Parathyroid adenoma (tissue), 2 donors: ENCODE measurements at regions not wholly inside any gene's neighbourhood (a gene's known extent, or its start where the extent isn't known, plus 50 kb on each side); places are given as distances from the start of the nearest gene placed in this dataset.

Experiments
- H2AFZ ChIP-seq: fragments of 300-600 bp; sonication (generic); one replicate; pipeline ENCODE4 v1.7.0; 2017; ENCODE audit warnings: antibody characterized with exemption, mild to moderate bottlenecking
- H3K27ac ChIP-seq: fragments of 300-600 bp; sonication (generic); one replicate; pipeline ENCODE4 v1.7.0; 2017
- H3K27me3 ChIP-seq: fragments of 300-600 bp; sonication (generic); one replicate; pipeline ENCODE4 v1.7.0; 2017; ENCODE audit warnings: low read length; ENCODE audit not compliant: control insufficient read depth, insufficient read depth
- H3K36me3 ChIP-seq: fragments of 300-600 bp; sonication (generic); one replicate; pipeline ENCODE4 v1.7.0; 2017; ENCODE audit warnings: low read length; ENCODE audit not compliant: control insufficient read depth, insufficient read depth
- H3K4me1 ChIP-seq: fragments of 300-600 bp; sonication (generic); one replicate; pipeline ENCODE4 v1.7.0; 2017; ENCODE audit warnings: control low read depth
- H3K4me2 ChIP-seq: fragments of 300-600 bp; sonication (generic); one replicate; pipeline ENCODE4 v1.7.0; 2017; ENCODE audit warnings: low read length
- H3K4me3 ChIP-seq: fragments of 300-600 bp; sonication (generic); one replicate; pipeline ENCODE4 v1.7.0; 2017; ENCODE audit warnings: low read depth, low read length
- H3K79me2 ChIP-seq: fragments of 300-600 bp; sonication (generic); one replicate; pipeline ENCODE4 v1.7.0; 2017; ENCODE audit warnings: control low read depth
- H3K9ac ChIP-seq: fragments of 300-600 bp; sonication (generic); one replicate; pipeline ENCODE4 v1.7.0; 2017; ENCODE audit warnings: mild to moderate bottlenecking
- H3K9me3 ChIP-seq: fragments of 300-600 bp; sonication (generic); one replicate; pipeline ENCODE4 v1.7.0; 2017; ENCODE audit warnings: low read length; ENCODE audit not compliant: control insufficient read depth
- CTCF ChIP-seq: fragments of 300-600 bp; sonication (generic); IDR thresholded peaks from one replicate; pipeline ENCODE4 v1.7.0; 2017; ENCODE audit warnings: antibody characterized with exemption, mild to moderate bottlenecking
- donor health status: primary hyperparathyroidism.

GRCh38 chr15:38624244-38625205 lies 59.9 kb upstream of the RASGRP1 start:
- H3K9me3 ChIP-seq, result no peaks in the 10 kb centered on the region
- no peaks in the 10 kb centered on the region for H3K4me1 ChIP-seq
- H3K4me3 ChIP-seq, result no peak overlapping the region
- no peak overlapping the region for H3K9ac ChIP-seq
- no peak overlapping the region for H3K27ac ChIP-seq
- H2AFZ ChIP-seq, result no peak overlapping the region
- H3K36me3 ChIP-seq, result no peaks in the 10 kb centered on the region
- H3K4me2 ChIP-seq, result no peak overlapping the region
- no peaks in the 10 kb centered on the region for H3K27me3 ChIP-seq
- TF ChIP-seq CTCF, result no peak
- H3K79me2 ChIP-seq, result no peaks in the 10 kb centered on the region

GRCh38 chr15:38625886-38626285 lies 61.3 kb upstream of the RASGRP1 start:
- H2AFZ ChIP-seq, result no peak overlapping the region
- H3K27ac ChIP-seq, result no peak overlapping the region
- no peak overlapping the region for H3K4me3 ChIP-seq
- no peaks in the 10 kb centered on the region for H3K4me1 ChIP-seq
- no peak for TF ChIP-seq CTCF
- no peak overlapping the region for H3K4me2 ChIP-seq
- no peaks in the 10 kb centered on the region for H3K36me3 ChIP-seq
- no peaks in the 10 kb centered on the region for H3K27me3 ChIP-seq
- H3K79me2 ChIP-seq, result no peaks in the 10 kb centered on the region
- no peak overlapping the region for H3K9ac ChIP-seq
- H3K9me3 ChIP-seq, result no peaks in the 10 kb centered on the region

- Histone ChIP-seq H3K79me2 (no peaks in the 10 kb centered on the region), H3K9me3 (no peaks in the 10 kb centered on the region), H3K36me3 (no peaks in the 10 kb centered on the region), H3K4me1 (no peaks in the 10 kb centered on the region), H3K27ac (no peak overlapping the region), H3K27me3 (no peaks in the 10 kb centered on the region), H3K4me2 (no peak overlapping the region), H2AFZ (no peak overlapping the region), H3K9ac (no peak overlapping the region), H3K4me3 (no peak overlapping the region)
- no peak for TF ChIP-seq CTCF
Observed at GRCh38 chr15:38626443-38627050, 61.9 kb upstream of the RASGRP1 start.

- Histone ChIP-seq H3K9ac (no peak overlapping the region), H3K4me1 (no peaks in the 10 kb centered on the region), H3K27me3 (no peaks in the 10 kb centered on the region), H3K9me3 (no peaks in the 10 kb centered on the region), H3K4me3 (no peak overlapping the region), H3K79me2 (no peaks in the 10 kb centered on the region), H2AFZ (no peak overlapping the region), H3K36me3 (no peaks in the 10 kb centered on the region), H3K27ac (no peak overlapping the region), H3K4me2 (no peak overlapping the region)
- no peak for TF ChIP-seq CTCF
Observed at GRCh38 chr15:38627689-38628277, 63.2 kb upstream of the RASGRP1 start.
